ENCODE measurements at regions not wholly inside any gene's neighbourhood (a gene's known extent, or its start where the extent isn't known, plus 50 kb on each side); places are given as distances from the start of the nearest gene placed in this dataset.
A peak's percentile ranks its signal among the peaks of the same experiment; 100 is the strongest.

- intact Hi-C loops (cut with micrococcal nuclease) = loop anchor here (1.0 to 10.0 kb wide), 6 partner anchors 80 to 1362 kb away; no protein-coding TSS in a partner anchor
- Mint-ChIP-seq H3K4me1 (ENCODE audit: low read depth) (peaks cover 2% of the 10 kb centered on the region), H3K9me3 (no peaks in the 10 kb centered on the region), H3K27ac (no peak overlapping the region), H3K36me3 (ENCODE audit: low read depth) (no peaks in the 10 kb centered on the region), H3K27me3 (ENCODE audit: low read depth) (peaks cover 7% of the 10 kb centered on the region), H3K4me3 (no peak overlapping the region)
- CTCF ChIA-PET = interaction anchor here (0.6 to 3.0 kb wide), 34 partner anchors 10 to 798 kb away, joined by 3 to 17 read pairs (median 3); no protein-coding TSS in a partner anchor
- peak; percentile 30 for DNase-seq
Observed at GRCh38 chr7:16982640-16983350, 101.0 kb upstream of the AGR3 start.

DNA sequence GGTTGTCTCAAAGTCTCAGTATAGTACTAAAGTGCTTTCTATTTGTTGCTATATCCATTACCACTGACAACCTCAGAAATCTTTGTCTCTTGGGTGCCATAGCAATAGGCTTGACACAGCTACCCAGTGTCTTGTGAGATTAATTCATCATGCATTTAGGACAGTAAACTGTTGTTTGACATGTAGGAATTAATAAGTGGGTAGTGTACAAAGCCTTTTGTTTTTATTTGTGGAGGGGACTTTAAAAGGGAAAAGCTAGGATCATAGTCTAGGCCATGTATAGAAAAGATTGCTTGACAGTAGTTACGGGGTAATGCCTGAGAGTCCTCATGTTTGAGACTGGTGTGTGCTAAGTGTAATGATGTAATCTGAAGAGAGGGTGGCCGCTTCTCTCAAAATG, 102.6 kb upstream of the AGR3 start:
- H3K4me3 Mint-ChIP-seq = no peak overlapping the region
- H3K27me3 Mint-ChIP-seq (ENCODE audit: low read depth) = peaks cover 7% of the 10 kb centered on the region
- no peaks in the 10 kb centered on the region for H3K9me3 Mint-ChIP-seq
- CTCF ChIA-PET = interaction anchor here (1.2 to 2.9 kb wide), 2 partner anchors 9 to 30 kb away, joined by 3 to 15 read pairs; no protein-coding TSS in a partner anchor
- no peak overlapping the region for H3K27ac Mint-ChIP-seq
- no peaks in the 10 kb centered on the region for H3K36me3 Mint-ChIP-seq (ENCODE audit: low read depth)
- no peak for DNase-seq
- intact Hi-C loops (cut with micrococcal nuclease) = loop anchor here (10.0 kb wide), 1 partner anchor 1360 kb away; no protein-coding TSS in a partner anchor
- H3K4me1 Mint-ChIP-seq (ENCODE audit: low read depth) = peaks cover 2% of the 10 kb centered on the region

- intact Hi-C loops (cut with micrococcal nuclease) = loop anchor here (10.0 kb wide), 1 partner anchor 1359 kb away; no protein-coding TSS in a partner anchor
- H3K27me3 Mint-ChIP-seq (ENCODE audit: low read depth) = peaks cover 4% of the 10 kb centered on the region
- H3K27ac Mint-ChIP-seq = no peak overlapping the region
- DNase-seq = no peak
- CTCF ChIA-PET = no interaction called here
- H3K4me3 Mint-ChIP-seq = no peak overlapping the region
- H3K4me1 Mint-ChIP-seq (ENCODE audit: low read depth) = peaks cover 2% of the 10 kb centered on the region
- H3K36me3 Mint-ChIP-seq (ENCODE audit: low read depth) = no peaks in the 10 kb centered on the region
- no peaks in the 10 kb centered on the region for H3K9me3 Mint-ChIP-seq
Observed at GRCh38 chr7:16985621-16986020, 103.8 kb upstream of the AGR3 start.

GRCh38 chr7:16986755-16987154, 105.0 kb upstream of the AGR3 start:
- no peak overlapping the region for H3K27ac Mint-ChIP-seq
- CTCF ChIA-PET = no interaction called here
- H3K27me3 Mint-ChIP-seq (ENCODE audit: low read depth) = peaks cover 4% of the 10 kb centered on the region
- H3K36me3 Mint-ChIP-seq (ENCODE audit: low read depth) = no peaks in the 10 kb centered on the region
- DNase-seq = no peak
- no peak overlapping the region for H3K4me3 Mint-ChIP-seq
- H3K4me1 Mint-ChIP-seq (ENCODE audit: low read depth) = peaks cover 2% of the 10 kb centered on the region
- no peaks in the 10 kb centered on the region for H3K9me3 Mint-ChIP-seq
- intact Hi-C loops (cut with micrococcal nuclease) = loop anchor here (10.0 kb wide), 1 partner anchor 1358 kb away; no protein-coding TSS in a partner anchor

- Mint-ChIP-seq H3K27ac (no peak overlapping the region), H3K4me1 (ENCODE audit: low read depth) (no peaks in the 10 kb centered on the region), H3K4me3 (no peak overlapping the region), H3K36me3 (ENCODE audit: low read depth) (no peaks in the 10 kb centered on the region), H3K27me3 (ENCODE audit: low read depth) (peaks cover 4% of the 10 kb centered on the region), H3K9me3 (no peaks in the 10 kb centered on the region)
- DNase-seq = no peak
- CTCF ChIA-PET = interaction anchor here (0.7 to 0.8 kb wide), 3 partner anchors 10 to 445 kb away, joined by 3 read pairs; no protein-coding TSS in a partner anchor
- intact Hi-C loops (cut with micrococcal nuclease) = loop anchor here (10.0 kb wide), 1 partner anchor 1355 kb away; no protein-coding TSS in a partner anchor
Observed at GRCh38 chr7:16989811-16990413, 108.1 kb upstream of the AGR3 start.

GRCh38 chr7:16991551-16991950, 109.8 kb upstream of the AGR3 start:
- CTCF ChIA-PET = no interaction called here
- H3K27ac Mint-ChIP-seq = no peak overlapping the region
- no peak overlapping the region for H3K4me3 Mint-ChIP-seq
- H3K36me3 Mint-ChIP-seq (ENCODE audit: low read depth) = peaks cover 2% of the 10 kb centered on the region
- no peak for DNase-seq
- H3K4me1 Mint-ChIP-seq (ENCODE audit: low read depth) = no peaks in the 10 kb centered on the region
- intact Hi-C loops (cut with micrococcal nuclease) = no loop called here
- H3K27me3 Mint-ChIP-seq (ENCODE audit: low read depth) = no peaks in the 10 kb centered on the region
- peaks cover 4% of the 10 kb centered on the region for H3K9me3 Mint-ChIP-seq

DNA sequence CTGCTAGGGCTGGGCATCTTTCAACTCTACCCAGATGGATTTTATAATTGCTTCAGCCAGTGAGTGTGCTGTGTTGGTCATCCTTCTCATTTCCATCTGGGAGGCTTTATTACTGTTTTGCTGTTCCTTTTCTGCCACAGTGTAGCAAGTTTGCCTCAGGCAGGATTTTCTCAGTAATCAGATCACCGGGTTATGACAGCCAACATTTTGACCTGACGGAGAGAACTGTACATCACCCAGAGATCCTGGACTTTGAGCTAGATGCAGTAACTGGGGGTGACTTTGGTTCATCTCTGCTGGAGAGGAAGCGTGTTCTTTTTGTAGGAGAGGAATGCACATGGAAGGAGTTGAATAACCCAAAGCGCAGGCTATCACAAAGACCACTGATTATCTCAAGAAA, 111.8 kb upstream of the AGR3 start:
- intact Hi-C loops (cut with micrococcal nuclease) = no loop called here
- H3K27me3 Mint-ChIP-seq (ENCODE audit: low read depth) = peaks cover 2% of the 10 kb centered on the region
- H3K4me1 Mint-ChIP-seq (ENCODE audit: low read depth) = no peaks in the 10 kb centered on the region
- CTCF ChIA-PET = interaction anchor here (2.0 kb wide), 1 partner anchor 11 kb away, joined by 15 read pairs; no protein-coding TSS in a partner anchor
- peaks cover 8% of the 10 kb centered on the region for H3K9me3 Mint-ChIP-seq
- no peak overlapping the region for H3K27ac Mint-ChIP-seq
- H3K4me3 Mint-ChIP-seq = no peak overlapping the region
- H3K36me3 Mint-ChIP-seq (ENCODE audit: low read depth) = peaks cover 2% of the 10 kb centered on the region
- no peak for DNase-seq

DNA sequence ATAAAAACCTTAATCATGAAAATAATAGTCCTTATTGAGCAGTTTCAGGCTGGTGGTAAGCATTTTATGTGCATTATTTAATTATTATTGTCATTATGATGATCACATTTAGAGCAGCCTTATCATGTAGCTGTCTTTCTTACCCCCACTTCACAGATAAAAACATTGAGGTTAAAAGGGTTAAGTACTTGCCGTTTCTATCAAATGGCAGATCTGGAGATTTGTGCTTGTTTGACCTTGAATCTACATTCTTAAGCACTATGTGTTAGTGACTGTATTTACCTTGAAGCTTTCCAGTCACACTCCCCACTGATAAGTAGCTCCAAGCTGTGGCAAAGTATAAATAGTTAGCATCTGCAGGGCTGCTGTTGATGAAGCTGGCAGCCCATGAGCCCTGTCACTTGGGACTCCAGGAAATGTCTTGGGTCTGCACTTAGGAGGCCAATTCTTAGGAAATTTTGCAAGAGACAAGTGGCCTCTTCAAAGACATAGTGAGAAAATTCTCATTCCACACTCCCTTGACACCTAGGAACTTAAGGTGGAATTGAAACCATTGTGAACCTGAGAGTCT, 116.8 kb upstream of the AGR3 start:
- Mint-ChIP-seq H3K9me3 (peaks cover 8% of the 10 kb centered on the region), H3K27ac (no peak overlapping the region), H3K4me1 (ENCODE audit: low read depth) (peaks cover 7% of the 10 kb centered on the region), H3K36me3 (ENCODE audit: low read depth) (peaks cover 2% of the 10 kb centered on the region), H3K4me3 (no peak overlapping the region), H3K27me3 (ENCODE audit: low read depth) (peaks cover 2% of the 10 kb centered on the region)
- DNase-seq = no peak
- intact Hi-C loops (cut with micrococcal nuclease) = no loop called here
- CTCF ChIA-PET = interaction anchor here (1.0 to 1.7 kb wide), 3 partner anchors 10 to 161 kb away, joined by 3 to 4 read pairs (median 3); no protein-coding TSS in a partner anchor

DNA sequence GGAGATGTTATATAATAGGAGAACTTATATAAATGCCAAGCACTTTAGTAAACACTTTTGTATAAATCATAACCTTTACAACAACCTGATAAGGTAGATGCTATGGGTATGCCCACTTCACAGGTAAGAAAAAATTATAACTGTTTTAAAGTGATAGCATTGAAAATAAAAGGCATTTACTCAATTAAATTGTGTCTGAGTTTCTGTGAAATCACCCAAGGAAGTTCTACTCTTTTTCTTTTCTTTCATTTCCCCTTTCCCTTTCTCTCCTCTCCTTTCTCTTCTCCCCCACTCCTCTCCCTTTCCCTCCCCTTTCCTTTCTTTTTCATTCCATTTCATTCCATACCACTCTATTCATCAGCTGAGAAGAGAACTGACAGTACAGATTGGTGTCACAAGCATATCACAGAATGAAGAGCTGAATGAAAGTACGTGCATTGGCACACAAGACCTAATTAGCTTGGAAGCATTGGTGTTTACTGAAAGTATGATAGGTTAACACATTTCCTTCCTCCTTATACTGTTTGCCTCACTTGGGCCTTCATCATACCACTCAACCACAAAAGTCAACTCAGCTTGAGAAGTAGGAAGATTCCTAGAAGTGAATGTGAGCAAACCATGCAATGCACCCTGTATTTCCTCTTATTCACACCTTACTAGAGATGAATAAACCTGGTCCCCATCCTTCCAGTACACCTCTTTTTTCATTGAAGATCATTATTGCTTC, 117.9 kb upstream of the AGR3 start:
- Mint-ChIP-seq H3K27ac (no peak overlapping the region), H3K4me3 (no peak overlapping the region)

GRCh38 chr7:17005271-17005670, 123.5 kb upstream of the AGR3 start:
- DNase-seq = no peak
- intact Hi-C loops (cut with micrococcal nuclease) = no loop called here
- Mint-ChIP-seq H3K36me3 (ENCODE audit: low read depth) (no peaks in the 10 kb centered on the region), H3K4me1 (ENCODE audit: low read depth) (peaks cover 2% of the 10 kb centered on the region), H3K4me3 (no peak overlapping the region), H3K27me3 (ENCODE audit: low read depth) (no peaks in the 10 kb centered on the region), H3K9me3 (no peaks in the 10 kb centered on the region), H3K27ac (no peak overlapping the region)
- CTCF ChIA-PET = no interaction called here

More for the DNA sequence above, 117.9 kb upstream of the AGR3 start:
- DNase-seq = peak; percentile 18
- peaks cover 2% of the 10 kb centered on the region for H3K36me3 Mint-ChIP-seq (ENCODE audit: low read depth)
- CTCF ChIA-PET = interaction anchor here (0.7 to 1.7 kb wide), 6 partner anchors 9 to 305 kb away, joined by 3 to 4 read pairs (median 3); no protein-coding TSS in a partner anchor
- H3K9me3 Mint-ChIP-seq = peaks cover 8% of the 10 kb centered on the region
- intact Hi-C loops (cut with micrococcal nuclease) = loop anchor here (1.0 kb wide), 4 partner anchors 24 to 235 kb away; no protein-coding TSS in a partner anchor
- peaks cover 7% of the 10 kb centered on the region for H3K4me1 Mint-ChIP-seq (ENCODE audit: low read depth)
- H3K27me3 Mint-ChIP-seq (ENCODE audit: low read depth) = peaks cover 2% of the 10 kb centered on the region

- H3K27me3 Mint-ChIP-seq (ENCODE audit: low read depth) = no peaks in the 10 kb centered on the region
- CTCF ChIA-PET = interaction anchor here (0.7 to 1.6 kb wide), 6 partner anchors 9 to 297 kb away, joined by 3 to 5 read pairs (median 3); no protein-coding TSS in a partner anchor
- H3K36me3 Mint-ChIP-seq (ENCODE audit: low read depth) = no peaks in the 10 kb centered on the region
- H3K9me3 Mint-ChIP-seq = no peaks in the 10 kb centered on the region
- intact Hi-C loops (cut with micrococcal nuclease) = no loop called here
- no peak overlapping the region for H3K4me3 Mint-ChIP-seq
- no peak overlapping the region for H3K27ac Mint-ChIP-seq
- peaks cover 7% of the 10 kb centered on the region for H3K4me1 Mint-ChIP-seq (ENCODE audit: low read depth)
- no peak for DNase-seq
Observed at GRCh38 chr7:17007841-17008240, 126.1 kb upstream of the AGR3 start.
